HCT116 (cell line): ENCODE measurements at regions not wholly inside any gene's neighbourhood (a gene's known extent, or its start where the extent isn't known, plus 50 kb on each side); places are given as distances from the start of the nearest gene placed in this dataset.

Experiments
- ATAC-seq: fragments of 200-7000 bp; cut with Tn5 transposase; 2 replicates; pipeline ENCODE4 v1.9.1; 2020; ENCODE audit warnings: mild to moderate bottlenecking, moderate library complexity
- BruUV-seq: library from RNA; stranded (reverse); fragments of 400-500 nt; replicated peaks from 2 replicates; lab custom pipeline; 2021; lab: Mats Ljungman, UMichigan
- CTCF ChIA-PET: fragments of 300-600 bp; sonication (Branson Sonifier 250); formaldehyde crosslinking; loops from one replicate; lab custom pipeline; 2021; ENCODE audit warnings: antibody characterized with exemption; lab: Charles Lee
- POLR2A ChIA-PET: fragments of 300-600, 350-600 bp; sonication (Branson Sonifier 250); formaldehyde crosslinking; loops from one replicate; lab custom pipeline; 2021; ENCODE audit warnings: antibody characterized with exemption; lab: Charles Lee
- RAD21 ChIA-PET, 2 experiments: fragments of 300-600 bp; sonication (Branson Sonifier 250); formaldehyde crosslinking; loops; one replicate each; lab custom pipeline; 2023; ENCODE audit warnings: low total read pairs in 2 of 2; ENCODE audit not compliant: uncharacterized antibody in 2 of 2, unreplicated experiment in 2 of 2, low non-redundant PET in 1 of 2; lab: Charles Lee
- DNase-seq: peaks from one replicate; pipeline ENCODE4 v3.0.0-alpha.2; 2010; ENCODE audit warnings: low read depth, low spot score
- H2AFZ ChIP-seq: fragments of 200-600 bp; shearing (Covaris generic), sonication (generic); 2 replicates; pipeline ENCODE4 v1.6.1; 2017; ENCODE audit warnings: low read depth, mixed run types, mixed read lengths, antibody characterized with exemption, low read length; ENCODE audit not compliant: poor library complexity, severe bottlenecking
- H3K27ac ChIP-seq: 2 replicates; pipeline ENCODE4 v1.5.1; 2012; ENCODE audit warnings: low read depth, low read length
- H3K27me3 ChIP-seq: fragments of 200-600 bp; sonication (generic); 2 replicates; pipeline ENCODE4 v1.6.1; 2016; ENCODE audit warnings: mixed run types, low read length, mixed read lengths; ENCODE audit not compliant: insufficient read depth
- H3K36me3 ChIP-seq, 2 experiments: fragments of 200-500 bp in 1 of 2; fragments of 200-600 bp in 1 of 2; sonication (Bioruptor generic) in 1 of 2; sonication (generic) in 1 of 2; 2 replicates each; pipeline versions ENCODE4 v1.5.1 to v1.6.1; 2014 to 2016; ENCODE audit warnings: low read length in 2 of 2, inconsistent platforms in 1 of 2, mixed read lengths in 1 of 2, mixed run types in 1 of 2; ENCODE audit not compliant: insufficient read depth in 2 of 2, control insufficient read depth in 1 of 2
- H3K4me1 ChIP-seq, 2 experiments: fragments of 200-600 bp in 1 of 2; sonication (generic) in 1 of 2; 2 replicates each; pipeline versions ENCODE4 v1.5.1 to v1.6.1; 2012 to 2017; ENCODE audit warnings: low read length in 2 of 2, inconsistent platforms in 1 of 2, mild to moderate bottlenecking in 1 of 2, mixed read lengths in 1 of 2, mixed run types in 1 of 2, moderate library complexity in 1 of 2; ENCODE audit not compliant: insufficient read depth in 2 of 2, control insufficient read depth in 1 of 2
- H3K4me2 ChIP-seq: fragments of 200-600 bp; sonication (generic); 2 replicates; pipeline ENCODE4 v1.6.1; 2017; ENCODE audit warnings: mixed run types, low read length, mixed read lengths
- H3K4me3 ChIP-seq, 2 experiments: fragments of 200-600 bp in 1 of 2; sonication (generic) in 1 of 2; replicated peaks in 1 of 2; 2 replicates each; pipeline ENCODE4 v1.5.1; 2011 to 2016; ENCODE audit warnings: low read length in 2 of 2, control low read depth in 1 of 2, low read depth in 1 of 2, mild to moderate bottlenecking in 1 of 2, mixed read lengths in 1 of 2, mixed run types in 1 of 2
- H3K79me2 ChIP-seq: fragments of 200-600 bp; sonication (generic); 2 replicates; pipeline ENCODE4 v1.6.1; 2017; ENCODE audit warnings: mild to moderate bottlenecking, mixed run types, low read length, moderate library complexity, mixed read lengths; ENCODE audit not compliant: insufficient read depth
- H3K9ac ChIP-seq: fragments of 200-600 bp; sonication (generic); 2 replicates; pipeline ENCODE4 v1.6.1; 2016; ENCODE audit warnings: low read length, mixed read lengths
- H3K9me2 ChIP-seq: fragments of 200-600 bp; sonication (generic), shearing (Covaris generic); 2 replicates; pipeline ENCODE4 v1.6.1; 2017; ENCODE audit warnings: mixed run types, mild to moderate bottlenecking, moderate library complexity; ENCODE audit not compliant: insufficient read depth
- H3K9me3 ChIP-seq, 2 experiments: fragments of 200-500 bp in 1 of 2; fragments of 200-600 bp in 1 of 2; sonication (Bioruptor generic) in 1 of 2; sonication (generic) in 1 of 2; 2 replicates each; pipeline ENCODE4 v1.6.1; 2014 to 2017; ENCODE audit warnings: low read length in 2 of 2, mixed read lengths in 2 of 2, inconsistent platforms in 1 of 2, low read depth in 1 of 2, mild to moderate bottlenecking in 1 of 2, mixed run types in 1 of 2, moderate library complexity in 1 of 2; ENCODE audit not compliant: control insufficient read depth in 1 of 2, insufficient read depth in 1 of 2
- H4K20me1 ChIP-seq: fragments of 200-600 bp; sonication (generic), shearing (Covaris generic); 2 replicates; pipeline ENCODE4 v1.6.1; 2017; ENCODE audit warnings: mixed run types, mild to moderate bottlenecking, moderate library complexity; ENCODE audit not compliant: insufficient read depth
- CBX3 ChIP-seq: IDR thresholded peaks from 2 replicates; pipeline ENCODE4 v1.6.1; 2012; ENCODE audit warnings: low read depth
- CEBPB ChIP-seq: IDR thresholded peaks from 2 replicates; pipeline ENCODE4 v1.6.1; 2012; ENCODE audit warnings: low read depth
- CTCF ChIP-seq, 3 experiments: fragments of 200-600 bp in 1 of 3; sonication (generic) in 1 of 3; IDR thresholded peaks in 2 of 3; conservative IDR thresholded peaks in 1 of 3; 2 replicates each; pipeline ENCODE4 v1.5.1; 2012 to 2017; ENCODE audit warnings: low read depth in 2 of 3, low read length in 2 of 3, antibody characterized with exemption in 1 of 3, borderline replicate concordance in 1 of 3, control low read depth in 1 of 3, mild to moderate bottlenecking in 1 of 3, mixed read lengths in 1 of 3, mixed run types in 1 of 3, moderate library complexity in 1 of 3; ENCODE audit not compliant: insufficient read depth in 1 of 3
- EGR1 ChIP-seq: IDR thresholded peaks from 2 replicates; pipeline ENCODE4 v1.6.1; 2012; ENCODE audit warnings: low read depth
- ELF1 ChIP-seq: IDR thresholded peaks from 2 replicates; pipeline ENCODE4 v1.6.1; 2012; ENCODE audit warnings: low read depth, borderline replicate concordance
- EZH2 ChIP-seq: fragments of 200-600 bp; sonication (generic); IDR thresholded peaks from 2 replicates; pipeline ENCODE4 v1.6.1; 2017; ENCODE audit warnings: antibody characterized with exemption, mixed run types
- EZH2phosphoT487 ChIP-seq: fragments of 200-600 bp; IDR thresholded peaks from 2 replicates; pipeline ENCODE4 v1.6.1; 2018; ENCODE audit warnings: antibody characterized with exemption, borderline replicate concordance
- FOSL1 ChIP-seq: IDR thresholded peaks from 2 replicates; pipeline ENCODE4 v1.6.1; 2012; ENCODE audit warnings: low read depth
- MAX ChIP-seq: IDR thresholded peaks from 2 replicates; pipeline ENCODE4 v1.6.1; 2012
- POLR2A ChIP-seq: IDR thresholded peaks from 2 replicates; pipeline ENCODE4 v1.7.0; 2011; ENCODE audit warnings: borderline replicate concordance; ENCODE audit not compliant: insufficient read depth, insufficient read length; ENCODE audit errors: extremely low read depth
- POLR2AphosphoS5 ChIP-seq: IDR thresholded peaks from 2 replicates; pipeline ENCODE4 v1.6.1; 2011; ENCODE audit warnings: mild to moderate bottlenecking, low read depth, low read length, moderate library complexity
- REST ChIP-seq: IDR thresholded peaks from 2 replicates; pipeline ENCODE4 v1.6.1; 2012; ENCODE audit warnings: low read depth
- SIN3A ChIP-seq: IDR thresholded peaks from 2 replicates; pipeline ENCODE4 v1.6.1; 2012; ENCODE audit warnings: low read depth
- SP1 ChIP-seq: IDR thresholded peaks from 2 replicates; pipeline ENCODE4 v1.6.1; 2012; ENCODE audit warnings: low read depth
- YY1 ChIP-seq: IDR thresholded peaks from 2 replicates; pipeline ENCODE4 v1.6.1; 2011; ENCODE audit warnings: low read length, low read depth, moderate library complexity, mild to moderate bottlenecking; ENCODE audit not compliant: insufficient replicate concordance; ENCODE audit errors: extremely low read depth
- ZFX ChIP-seq: fragments of 450-650 bp; IDR thresholded peaks from 2 replicates; pipeline ENCODE4 v1.6.1; 2017
- intact Hi-C: fragments of 100-400 bp; cut with micrococcal nuclease; formaldehyde crosslinking; loops from 2 replicates; pipeline ENCODE4 v1.10.0; 2022

- Histone ChIP-seq H3K4me1 (no peaks in the 10 kb centered on the region), H3K27me3 (no peaks in the 10 kb centered on the region), H3K9ac (no peak overlapping the region), H3K4me2 (no peak overlapping the region), H2AFZ (no peak overlapping the region), H3K79me2 (no peaks in the 10 kb centered on the region), H3K27ac (no peak overlapping the region), H3K9me3 (peaks cover 9 to 37% of the 10 kb centered on the region in 2 experiments; a peak in 2 of 4 replicates), H3K36me3 (no peaks in the 10 kb centered on the region), H3K4me3 (no peak overlapping the region), H4K20me1 (no peaks in the 10 kb centered on the region), H3K9me2 (no peaks in the 10 kb centered on the region)
- ATAC-seq (no peak), DNase-seq (no peak)
- no TSS peak for BruUV-seq
- TF ChIP-seq EZH2phosphoT487 (no peak), POLR2A (no peak), YY1 (no peak), CEBPB (no peak), ZFX (no peak), ELF1 (no peak), SP1 (no peak)
- RAD21 ChIA-PET, result no interaction called here
- CTCF ChIA-PET, result no interaction called here
- POLR2A ChIA-PET, result no interaction called here
- intact Hi-C loops, result no loop called here
Observed at GRCh38 chr13:53408847-53409568, 380.4 kb downstream of the OLFM4 start.

- intact Hi-C loops, result no loop called here
- Histone ChIP-seq H3K4me1 (no peaks in the 10 kb centered on the region), H3K79me2 (no peaks in the 10 kb centered on the region), H3K9ac (no peak overlapping the region), H4K20me1 (no peaks in the 10 kb centered on the region), H3K4me3 (no peak overlapping the region), H2AFZ (no peak overlapping the region), H3K4me2 (no peak overlapping the region), H3K27ac (no peak overlapping the region), H3K36me3 (no peaks in the 10 kb centered on the region), H3K27me3 (no peaks in the 10 kb centered on the region), H3K9me2 (no peaks in the 10 kb centered on the region), H3K9me3 (peaks cover 8 to 29% of the 10 kb centered on the region in 2 experiments; a peak in 2 of 4 replicates)
- RAD21 ChIA-PET, result no interaction called here
- ATAC-seq (no peak), DNase-seq (no peak)
- POLR2A ChIA-PET, result no interaction called here
- CTCF ChIA-PET, result no interaction called here
- no TSS peak for BruUV-seq
- no peak for TF ChIP-seq SIN3A
- no peak for TF ChIP-seq REST
- no peak for TF ChIP-seq FOSL1
- no peak for TF ChIP-seq ELF1
- no peak for TF ChIP-seq ZFX
- TF ChIP-seq POLR2AphosphoS5, result no peak
- TF ChIP-seq EZH2, result no peak
- TF ChIP-seq EGR1, result no peak
- TF ChIP-seq SP1, result no peak
- TF ChIP-seq CTCF (IDR thresholded peaks at IDR 0.05 in 2 of 3, conservative IDR thresholded peaks at IDR 0.05 in 1 of 3; ENCODE audit: borderline replicate concordance in 1 of 3, insufficient read depth in 1 of 3, low read depth in 2 of 3, low read length in 2 of 3), result no peak
- no peak for TF ChIP-seq EZH2phosphoT487
- TF ChIP-seq MAX, result no peak
- TF ChIP-seq CBX3, result no peak
Observed at GRCh38 chr13:53411463-53411862, 382.9 kb downstream of the OLFM4 start.
